ENCODE measurements at regions not wholly inside any gene's neighbourhood (a gene's known extent, or its start where the extent isn't known, plus 50 kb on each side); places are given as distances from the start of the nearest gene placed in this dataset.

DNA sequence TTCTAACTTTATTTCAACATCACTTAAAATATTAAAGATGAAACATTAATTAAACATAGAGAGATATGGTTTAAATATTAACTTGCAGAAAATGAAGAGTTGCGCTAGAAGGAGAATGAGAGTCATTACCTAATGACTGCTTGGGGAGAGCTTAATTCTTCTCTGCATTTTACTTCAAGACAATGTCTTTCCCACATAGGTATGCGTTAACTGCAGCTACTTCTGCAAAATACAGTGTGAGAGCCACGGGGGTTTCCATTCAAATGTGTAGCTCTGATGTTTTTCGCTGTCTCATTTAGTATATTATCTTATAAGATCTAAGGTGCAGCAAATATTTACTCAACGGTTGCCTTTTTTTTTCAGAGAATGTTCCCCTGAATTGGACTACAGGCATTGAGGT lies 126.7 kb downstream of the TMX3 start:
- TF ChIP-seq, protein P1, sequence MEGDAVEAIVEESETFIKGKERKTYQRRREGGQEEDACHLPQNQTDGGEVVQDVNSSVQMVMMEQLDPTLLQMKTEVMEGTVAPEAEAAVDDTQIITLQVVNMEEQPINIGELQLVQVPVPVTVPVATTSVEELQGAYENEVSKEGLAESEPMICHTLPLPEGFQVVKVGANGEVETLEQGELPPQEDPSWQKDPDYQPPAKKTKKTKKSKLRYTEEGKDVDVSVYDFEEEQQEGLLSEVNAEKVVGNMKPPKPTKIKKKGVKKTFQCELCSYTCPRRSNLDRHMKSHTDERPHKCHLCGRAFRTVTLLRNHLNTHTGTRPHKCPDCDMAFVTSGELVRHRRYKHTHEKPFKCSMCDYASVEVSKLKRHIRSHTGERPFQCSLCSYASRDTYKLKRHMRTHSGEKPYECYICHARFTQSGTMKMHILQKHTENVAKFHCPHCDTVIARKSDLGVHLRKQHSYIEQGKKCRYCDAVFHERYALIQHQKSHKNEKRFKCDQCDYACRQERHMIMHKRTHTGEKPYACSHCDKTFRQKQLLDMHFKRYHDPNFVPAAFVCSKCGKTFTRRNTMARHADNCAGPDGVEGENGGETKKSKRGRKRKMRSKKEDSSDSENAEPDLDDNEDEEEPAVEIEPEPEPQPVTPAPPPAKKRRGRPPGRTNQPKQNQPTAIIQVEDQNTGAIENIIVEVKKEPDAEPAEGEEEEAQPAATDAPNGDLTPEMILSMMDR (IDR thresholded peaks at IDR 0.05; ENCODE audit: poor library complexity): no peak
- no peak for TF ChIP-seq EZH2 (IDR thresholded peaks at IDR 0.05; ENCODE audit: borderline replicate concordance)

All from hepatocyte (in vitro differentiated cells).